Kidney (tissue), 13 donors: ENCODE measurements at regions not wholly inside any gene's neighbourhood (a gene's known extent, or its start where the extent isn't known, plus 50 kb on each side); places are given as distances from the start of the nearest gene placed in this dataset.

Experiments used
- DNase-seq, 5 donors: peaks; one replicate each; pipeline ENCODE4 v3.0.0-alpha.2; 2013 to 2020
- FAIRE-seq: peaks from 2 replicates; lab custom pipeline; 2012; peaks lifted over from hg19 to GRCh38; lab: Jason Lieb, UNC
- H3K27ac ChIP-seq, 2 donors: one replicate each; pipeline ENCODE4 v1.7.0; 2013; ENCODE audit warnings: low read depth in 2 of 2, low read length in 2 of 2, inconsistent platforms in 1 of 2
- H3K27me3 ChIP-seq: one replicate; pipeline ENCODE4 v1.7.1; 2013; ENCODE audit warnings: low read length, inconsistent platforms; ENCODE audit not compliant: control insufficient read depth, insufficient read depth
- H3K36me3 ChIP-seq, 3 donors: one replicate each; pipeline versions ENCODE4 v1.7.0 to v1.7.1; 2013; ENCODE audit warnings: low read length in 3 of 3, control low read depth in 1 of 3, inconsistent platforms in 1 of 3; ENCODE audit not compliant: insufficient read depth in 3 of 3, control insufficient read depth in 2 of 3
- H3K4me1 ChIP-seq, 3 donors: one replicate each; pipeline versions ENCODE4 v1.7.0 to v1.7.1; 2013; ENCODE audit warnings: low read length in 3 of 3, inconsistent platforms in 1 of 3, low read depth in 1 of 3; ENCODE audit not compliant: control insufficient read depth in 2 of 3, insufficient read depth in 2 of 3
- H3K4me3 ChIP-seq, 3 donors: one replicate each; pipeline versions ENCODE4 v1.7.0 to v1.8.1; 2013; ENCODE audit warnings: low read length in 3 of 3, control low read depth in 1 of 3, inconsistent platforms in 1 of 3
- H3K9ac ChIP-seq, 3 donors: one replicate each; pipeline versions ENCODE4 v1.7.0 to v1.7.1; 2013; ENCODE audit warnings: low read length in 3 of 3, control low read depth in 1 of 3, inconsistent platforms in 1 of 3
- H3K9me3 ChIP-seq, 3 donors: one replicate each; pipeline versions ENCODE4 v1.7.0 to v1.7.1; 2013; ENCODE audit warnings: low read length in 3 of 3, control low read depth in 1 of 3, inconsistent platforms in 1 of 3; ENCODE audit not compliant: control insufficient read depth in 2 of 3, insufficient read depth in 1 of 3
- intact Hi-C: fragments of 100-400 bp; cut with DNase I; formaldehyde crosslinking; loops from one replicate; pipeline ENCODE4 v1.11.1; 2022
- TF ChIP-seq, protein P1 (sequence below): IDR thresholded peaks from 3 replicates; pipeline ENCODE4 v1.5.1; 2012; ENCODE audit warnings: mild to moderate bottlenecking, moderate library complexity, borderline replicate concordance; ENCODE audit not compliant: insufficient read depth; ENCODE audit errors: extremely low read depth
- donor health status: control.
- donor health status: control.
- donor health status: control.
- donor health status: control.
- donor health status: control.
- donor health status: DM: yes; HTN: yes; CAD: no.
- donor health status: Normal renal cell carcinoma (clear cell type).

DNA sequence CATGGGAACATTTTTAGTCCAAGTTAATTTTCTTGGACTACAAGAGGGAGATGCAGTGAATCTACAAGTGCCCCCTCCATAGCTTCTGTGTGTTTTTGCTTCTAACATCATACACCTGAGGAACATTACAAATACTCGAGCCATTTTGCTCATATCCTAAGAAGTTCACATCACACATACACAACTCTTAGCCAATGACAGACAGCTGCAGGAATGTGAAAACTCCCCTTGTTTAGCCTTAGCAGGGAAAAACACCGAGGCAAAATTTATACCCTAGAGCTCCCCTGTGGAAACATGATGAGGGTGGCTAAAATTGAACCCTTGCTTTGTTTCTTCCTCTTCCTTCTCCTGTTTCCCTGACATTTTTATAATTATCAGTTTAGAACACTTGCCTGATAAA, 928.3 kb upstream of the NRXN1 start:
- H3K9ac ChIP-seq, result no peak overlapping the region
- no peaks in the 10 kb centered on the region for H3K9me3 ChIP-seq
- no peaks in the 10 kb centered on the region for H3K4me1 ChIP-seq
- intact Hi-C loops, result no loop called here
- FAIRE-seq, result no peak
- no peak overlapping the region for H3K4me3 ChIP-seq
- no peaks in the 10 kb centered on the region for H3K36me3 ChIP-seq
- TF ChIP-seq, protein P1, sequence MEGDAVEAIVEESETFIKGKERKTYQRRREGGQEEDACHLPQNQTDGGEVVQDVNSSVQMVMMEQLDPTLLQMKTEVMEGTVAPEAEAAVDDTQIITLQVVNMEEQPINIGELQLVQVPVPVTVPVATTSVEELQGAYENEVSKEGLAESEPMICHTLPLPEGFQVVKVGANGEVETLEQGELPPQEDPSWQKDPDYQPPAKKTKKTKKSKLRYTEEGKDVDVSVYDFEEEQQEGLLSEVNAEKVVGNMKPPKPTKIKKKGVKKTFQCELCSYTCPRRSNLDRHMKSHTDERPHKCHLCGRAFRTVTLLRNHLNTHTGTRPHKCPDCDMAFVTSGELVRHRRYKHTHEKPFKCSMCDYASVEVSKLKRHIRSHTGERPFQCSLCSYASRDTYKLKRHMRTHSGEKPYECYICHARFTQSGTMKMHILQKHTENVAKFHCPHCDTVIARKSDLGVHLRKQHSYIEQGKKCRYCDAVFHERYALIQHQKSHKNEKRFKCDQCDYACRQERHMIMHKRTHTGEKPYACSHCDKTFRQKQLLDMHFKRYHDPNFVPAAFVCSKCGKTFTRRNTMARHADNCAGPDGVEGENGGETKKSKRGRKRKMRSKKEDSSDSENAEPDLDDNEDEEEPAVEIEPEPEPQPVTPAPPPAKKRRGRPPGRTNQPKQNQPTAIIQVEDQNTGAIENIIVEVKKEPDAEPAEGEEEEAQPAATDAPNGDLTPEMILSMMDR, result no peak
- no peaks in the 10 kb centered on the region for H3K27me3 ChIP-seq
- DNase-seq, result no peak
- H3K27ac ChIP-seq, result no peak overlapping the region

DNA sequence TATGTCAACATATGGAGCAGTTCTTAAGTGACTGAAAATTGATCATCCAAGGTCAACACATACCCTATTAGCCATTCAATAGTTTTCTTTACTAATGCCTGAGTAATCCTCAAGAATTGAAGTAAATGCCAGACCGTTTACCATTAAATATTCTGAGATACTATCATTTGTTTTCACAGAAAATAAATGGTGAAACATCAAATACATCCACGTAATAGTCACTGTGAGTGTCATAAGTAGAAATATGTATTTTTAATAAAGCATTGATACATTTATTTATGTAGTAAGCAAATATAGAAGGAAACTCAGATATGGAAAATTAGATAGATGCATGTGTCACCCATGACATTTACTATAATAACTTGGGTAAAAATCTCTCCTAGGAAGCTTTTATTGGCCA, 927.8 kb upstream of the NRXN1 start:
- no peak for DNase-seq
- Histone ChIP-seq H3K27me3 (no peaks in the 10 kb centered on the region), H3K4me1 (no peaks in the 10 kb centered on the region), H3K9me3 (peaks cover 0 to 2% (median 0%) of the 10 kb centered on the region in 3 donors), H3K36me3 (no peaks in the 10 kb centered on the region), H3K27ac (no peak overlapping the region), H3K4me3 (no peak overlapping the region), H3K9ac (no peak overlapping the region)
- FAIRE-seq, result no peak
- TF ChIP-seq, protein P1, result no peak
- intact Hi-C loops, result no loop called here

DNA sequence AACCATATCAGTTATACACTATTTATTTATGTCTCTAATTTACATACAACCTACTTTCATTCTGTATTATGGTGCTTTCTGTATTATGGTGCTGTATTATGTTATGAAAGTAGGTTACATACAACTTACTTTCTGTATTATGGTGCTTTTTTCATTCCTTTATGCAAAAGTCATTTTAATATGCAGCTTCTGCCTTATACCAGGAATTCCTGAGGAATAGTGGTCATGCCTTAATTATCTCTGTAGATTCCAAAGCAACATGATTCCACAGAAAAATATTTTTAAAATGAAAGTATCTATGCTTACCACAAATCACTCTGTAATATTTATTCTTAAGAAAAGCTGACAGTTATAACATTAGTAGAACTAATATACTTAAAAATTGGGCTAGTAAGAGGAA, 922.0 kb upstream of the NRXN1 start:
- H3K36me3 ChIP-seq, result no peaks in the 10 kb centered on the region
- H3K4me3 ChIP-seq, result no peak overlapping the region
- H3K9me3 ChIP-seq, result peaks cover 0 to 6% (median 0%) of the 10 kb centered on the region in 3 donors
- intact Hi-C loops, result no loop called here
- no peaks in the 10 kb centered on the region for H3K4me1 ChIP-seq
- TF ChIP-seq, protein P1, result no peak
- H3K27me3 ChIP-seq, result no peaks in the 10 kb centered on the region
- no peak overlapping the region for H3K27ac ChIP-seq
- H3K9ac ChIP-seq, result no peak overlapping the region
- no peak for FAIRE-seq
- no peak for DNase-seq

DNA sequence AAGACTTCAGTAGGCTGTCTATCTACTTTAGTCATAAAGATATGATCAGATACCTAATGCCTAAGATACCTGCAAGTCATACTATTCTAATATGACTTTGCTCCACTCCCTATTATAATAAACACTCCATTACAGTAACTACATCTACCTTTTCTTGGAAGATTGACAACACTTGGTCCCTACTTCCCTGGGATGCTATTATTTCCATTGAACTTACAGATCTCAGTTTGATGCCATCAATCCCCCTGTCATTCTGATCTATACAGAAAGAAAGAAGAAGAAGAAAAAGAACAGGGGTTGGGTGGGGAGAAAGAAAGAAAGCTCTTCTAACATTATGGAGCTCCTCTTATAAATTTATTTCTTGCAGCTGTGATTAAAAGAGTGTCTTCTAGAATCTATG, 889.1 kb upstream of the NRXN1 start:
- no peaks in the 10 kb centered on the region for H3K4me1 ChIP-seq
- no peaks in the 10 kb centered on the region for H3K27me3 ChIP-seq
- TF ChIP-seq, protein P1, result no peak
- FAIRE-seq (no peak), DNase-seq (no peak)
- H3K27ac ChIP-seq, result no peak overlapping the region
- intact Hi-C loops, result no loop called here
- H3K36me3 ChIP-seq, result no peaks in the 10 kb centered on the region
- H3K9me3 ChIP-seq, result peaks cover 0 to 5% (median 0%) of the 10 kb centered on the region in 3 donors
- H3K4me3 ChIP-seq, result no peak overlapping the region
- no peak overlapping the region for H3K9ac ChIP-seq
